NK-92 treated with Interleukin-12 subunit alpha and Interleukin-12 subunit beta, amount 100 ng/mL, for 24 hours (cell line): ENCODE measurements at regions not wholly inside any gene's neighbourhood (a gene's known extent, or its start where the extent isn't known, plus 50 kb on each side); places are given as distances from the start of the nearest gene placed in this dataset.

Source experiments
- DNase-seq: peaks from one replicate; lab custom pipeline; 2025; lab: John Stamatoyannopoulos, UW

- DNase-seq: peak; percentile 47
Measured at GRCh38 chr7:22563032-22563501, 63.1 kb upstream of the STEAP1B start.

GRCh38 chr7:22561895-22562593 lies 62.1 kb upstream of the STEAP1B start:
- DNase-seq: no peak

- no peak for DNase-seq
Measured at GRCh38 chr7:22561321-22561811, 61.4 kb upstream of the STEAP1B start.

- DNase-seq: peak; percentile 21
Measured at GRCh38 chr7:22559829-22560489, 60.0 kb upstream of the STEAP1B start.

GRCh38 chr7:22557167-22557566 lies 57.2 kb upstream of the STEAP1B start:
- no peak for DNase-seq

- no peak for DNase-seq
Measured at GRCh38 chr7:22555476-22555875, 55.5 kb upstream of the STEAP1B start.

- DNase-seq: no peak
Measured at GRCh38 chr7:22554184-22554583, 54.2 kb upstream of the STEAP1B start.

GRCh38 chr7:22551768-22552513 lies 52.0 kb upstream of the STEAP1B start:
- no peak for DNase-seq

GRCh38 chr7:22550514-22551030 lies 50.6 kb upstream of the STEAP1B start:
- DNase-seq: no peak

- DNase-seq: no peak
Measured at GRCh38 chr7:22549667-22550513, 49.9 kb upstream of the STEAP1B start.
